Calu3 (cell line): ENCODE measurements at regions not wholly inside any gene's neighbourhood (a gene's known extent, or its start where the extent isn't known, plus 50 kb on each side); places are given as distances from the start of the nearest gene placed in this dataset.

ENCODE experiments used
- BruUV-seq: library from RNA; stranded (reverse); fragments of 400-500 nt; replicated peaks from 2 replicates; lab custom pipeline; 2021; lab: Mats Ljungman, UMichigan
- CTCF ChIA-PET: fragments of 300-600 bp; sonication (Branson Sonifier 250); formaldehyde crosslinking; loops from one replicate; lab custom pipeline; 2022; ENCODE audit warnings: antibody characterized with exemption; lab: Charles Lee
- DNase-seq: peaks from one replicate; pipeline ENCODE4 v3.0.0; 2022
- H3K27ac Mint-ChIP-seq: one replicate; pipeline ENCODE4 v1.8.0; 2022; ENCODE audit warnings: mixed read lengths; ENCODE audit not compliant: unreplicated experiment
- H3K27me3 Mint-ChIP-seq: one replicate; pipeline ENCODE4 v1.8.0; 2022; ENCODE audit warnings: mixed read lengths; ENCODE audit not compliant: unreplicated experiment
- H3K36me3 Mint-ChIP-seq: one replicate; pipeline ENCODE4 v1.8.0; 2022; ENCODE audit warnings: mild to moderate bottlenecking, moderate library complexity, mixed read lengths; ENCODE audit not compliant: insufficient read depth, unreplicated experiment
- H3K4me1 Mint-ChIP-seq: one replicate; pipeline ENCODE4 v1.8.0; 2022; ENCODE audit warnings: mild to moderate bottlenecking, low read depth, mixed read lengths; ENCODE audit not compliant: unreplicated experiment
- H3K4me3 Mint-ChIP-seq: one replicate; pipeline ENCODE4 v1.8.0; 2022; ENCODE audit warnings: mild to moderate bottlenecking, low read depth, moderate library complexity, mixed read lengths; ENCODE audit not compliant: unreplicated experiment
- H3K9me3 Mint-ChIP-seq: one replicate; pipeline ENCODE4 v1.8.0; 2022; ENCODE audit warnings: low read depth, mixed read lengths; ENCODE audit not compliant: unreplicated experiment
- intact Hi-C: fragments of 100-400 bp; cut with micrococcal nuclease; formaldehyde crosslinking; loops from one replicate; pipeline ENCODE4 v1.10.0; 2022; ENCODE audit not compliant: unreplicated experiment
- TF ChIP-seq, protein P1 (sequence below): fragments of 200-600 bp; IDR thresholded peaks from one replicate; pipeline ENCODE4 v1.8.0; 2022; ENCODE audit warnings: antibody characterized with exemption; ENCODE audit not compliant: unreplicated experiment

DNA sequence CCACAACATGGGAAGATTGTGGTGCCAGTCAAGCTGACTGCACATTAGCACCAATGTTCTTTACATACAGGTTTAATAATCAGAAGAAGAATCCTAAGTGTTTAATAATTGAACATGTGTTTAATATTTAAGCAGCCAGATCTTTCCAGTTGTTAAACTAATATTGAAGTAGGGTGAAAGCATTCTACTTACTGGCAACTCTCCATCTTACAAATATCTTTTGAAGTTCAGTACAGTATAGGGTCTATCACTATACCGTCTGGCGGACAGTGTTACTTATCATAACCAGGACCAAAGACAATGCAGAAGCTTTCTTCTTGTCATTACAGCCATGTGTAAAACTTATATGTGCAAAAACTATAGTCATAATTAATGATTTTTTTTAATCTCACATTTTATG lies 376.4 kb downstream of the CNTN6 start:
- no peaks in the 10 kb centered on the region for H3K27me3 Mint-ChIP-seq
- no TSS peak for BruUV-seq
- H3K4me1 Mint-ChIP-seq: no peaks in the 10 kb centered on the region
- TF ChIP-seq, protein P1, sequence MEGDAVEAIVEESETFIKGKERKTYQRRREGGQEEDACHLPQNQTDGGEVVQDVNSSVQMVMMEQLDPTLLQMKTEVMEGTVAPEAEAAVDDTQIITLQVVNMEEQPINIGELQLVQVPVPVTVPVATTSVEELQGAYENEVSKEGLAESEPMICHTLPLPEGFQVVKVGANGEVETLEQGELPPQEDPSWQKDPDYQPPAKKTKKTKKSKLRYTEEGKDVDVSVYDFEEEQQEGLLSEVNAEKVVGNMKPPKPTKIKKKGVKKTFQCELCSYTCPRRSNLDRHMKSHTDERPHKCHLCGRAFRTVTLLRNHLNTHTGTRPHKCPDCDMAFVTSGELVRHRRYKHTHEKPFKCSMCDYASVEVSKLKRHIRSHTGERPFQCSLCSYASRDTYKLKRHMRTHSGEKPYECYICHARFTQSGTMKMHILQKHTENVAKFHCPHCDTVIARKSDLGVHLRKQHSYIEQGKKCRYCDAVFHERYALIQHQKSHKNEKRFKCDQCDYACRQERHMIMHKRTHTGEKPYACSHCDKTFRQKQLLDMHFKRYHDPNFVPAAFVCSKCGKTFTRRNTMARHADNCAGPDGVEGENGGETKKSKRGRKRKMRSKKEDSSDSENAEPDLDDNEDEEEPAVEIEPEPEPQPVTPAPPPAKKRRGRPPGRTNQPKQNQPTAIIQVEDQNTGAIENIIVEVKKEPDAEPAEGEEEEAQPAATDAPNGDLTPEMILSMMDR: no peak
- no peak overlapping the region for H3K4me3 Mint-ChIP-seq
- H3K36me3 Mint-ChIP-seq: no peaks in the 10 kb centered on the region
- CTCF ChIA-PET: interaction anchor here (0.6 kb wide), 1 partner anchor 1453 kb away, joined by 4 read pairs; no protein-coding TSS in a partner anchor
- H3K9me3 Mint-ChIP-seq: peaks cover 4% of the 10 kb centered on the region
- H3K27ac Mint-ChIP-seq: no peak overlapping the region
- no peak for DNase-seq
- intact Hi-C loops: no loop called here

DNA sequence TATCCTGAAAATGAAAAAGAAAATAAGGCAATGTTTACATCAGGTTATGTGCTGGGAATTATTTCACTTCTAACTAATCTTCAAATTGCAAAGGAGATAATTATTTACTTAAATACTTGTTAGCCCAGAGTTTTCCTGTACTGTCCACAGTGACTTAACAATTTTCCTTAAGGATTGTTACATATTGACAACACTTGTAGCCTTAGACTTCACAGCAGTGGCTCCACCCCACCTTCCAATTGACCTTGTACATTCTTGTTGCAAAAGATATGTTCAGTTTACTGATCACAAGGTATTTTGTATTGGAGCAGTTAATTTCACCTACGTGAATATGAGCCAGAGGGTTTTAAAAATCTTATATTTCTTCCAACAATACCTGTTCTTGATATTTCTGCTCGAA lies 376.9 kb downstream of the CNTN6 start:
- H3K27me3 Mint-ChIP-seq: no peaks in the 10 kb centered on the region
- no peaks in the 10 kb centered on the region for H3K36me3 Mint-ChIP-seq
- TF ChIP-seq, protein P1: no peak
- peaks cover 5% of the 10 kb centered on the region for H3K9me3 Mint-ChIP-seq
- CTCF ChIA-PET: no interaction called here
- intact Hi-C loops: no loop called here
- H3K27ac Mint-ChIP-seq: no peak overlapping the region
- no peaks in the 10 kb centered on the region for H3K4me1 Mint-ChIP-seq
- no TSS peak for BruUV-seq
- DNase-seq: no peak
- no peak overlapping the region for H3K4me3 Mint-ChIP-seq

DNA sequence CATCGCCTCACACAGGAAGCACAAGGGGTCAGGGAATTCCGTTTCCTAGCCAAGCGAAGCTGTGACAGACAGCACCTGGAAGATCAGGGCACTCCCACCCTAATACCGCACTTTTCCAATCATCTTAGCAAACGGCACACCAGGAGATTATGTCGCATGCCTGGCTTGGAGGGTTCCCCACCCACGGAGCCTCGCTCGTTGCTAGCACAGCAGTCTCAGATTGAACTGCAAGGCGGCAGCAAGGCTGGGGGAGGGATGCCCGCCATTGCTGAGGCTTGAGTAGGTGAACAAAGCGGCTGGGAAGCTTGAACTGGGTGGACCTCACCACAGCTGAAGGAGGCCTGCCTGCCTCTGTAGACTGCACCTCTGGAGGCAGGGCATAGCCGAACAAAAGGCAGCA lies 384.8 kb downstream of the CNTN6 start:
- BruUV-seq: no TSS peak
- Mint-ChIP-seq H3K9me3 (peaks cover 17% of the 10 kb centered on the region), H3K36me3 (no peaks in the 10 kb centered on the region), H3K27ac (no peak overlapping the region), H3K4me1 (no peaks in the 10 kb centered on the region), H3K27me3 (no peaks in the 10 kb centered on the region), H3K4me3 (no peak overlapping the region)
- TF ChIP-seq, protein P1: no peak
- DNase-seq: no peak
- CTCF ChIA-PET: no interaction called here
- intact Hi-C loops: no loop called here

DNA sequence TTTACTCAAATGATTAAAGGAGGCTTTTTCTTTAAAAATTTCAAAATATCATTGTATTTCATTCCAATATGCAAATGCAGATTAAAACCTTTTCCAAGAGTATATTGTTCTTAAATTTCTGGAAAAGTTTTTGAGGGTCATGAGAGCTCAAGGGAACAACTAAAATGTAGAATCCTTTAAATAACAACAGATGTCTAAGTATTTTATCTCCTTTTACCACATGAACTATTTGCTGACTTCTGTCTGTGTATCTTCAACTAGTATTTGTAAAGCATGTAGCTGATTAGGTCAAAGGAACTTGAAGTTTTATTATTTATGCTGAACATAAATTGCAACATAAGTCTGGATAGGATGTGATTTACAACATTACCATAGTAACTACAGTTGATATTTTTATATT lies 402.6 kb downstream of the CNTN6 start:
- no peak for DNase-seq
- TF ChIP-seq, protein P1: no peak
- intact Hi-C loops: no loop called here
- Mint-ChIP-seq H3K4me3 (no peak overlapping the region), H3K27me3 (no peaks in the 10 kb centered on the region), H3K27ac (no peak overlapping the region), H3K36me3 (no peaks in the 10 kb centered on the region), H3K9me3 (peaks cover 8% of the 10 kb centered on the region), H3K4me1 (no peaks in the 10 kb centered on the region)
- CTCF ChIA-PET: no interaction called here
- BruUV-seq: no TSS peak
